ENCODE measurements at regions not wholly inside any gene's neighbourhood (a gene's known extent, or its start where the extent isn't known, plus 50 kb on each side); places are given as distances from the start of the nearest gene placed in this dataset.

GRCh38 chr1:238501290-238501689 is 610.6 kb upstream of the ZP4 start:
- H3K9me2 ChIP-seq (ENCODE audit: insufficient read depth, low read length) = no peaks in the 10 kb centered on the region
- ChIA-PET CTCF (ENCODE audit: unreplicated experiment) (no interaction called here), POLR2A (no interaction called here)
- no peaks in the 10 kb centered on the region for H3K36me3 ChIP-seq (ENCODE audit: insufficient read depth, low read length)
- H4K20me1 ChIP-seq (ENCODE audit: insufficient read depth, low read length) = no peaks in the 10 kb centered on the region
- no peak overlapping the region for H3K4me2 ChIP-seq (ENCODE audit: low read length)
- no peak for TF ChIP-seq CTCF (conservative IDR thresholded peaks at IDR 0.05; ENCODE audit: low read length)
- TF ChIP-seq EZH2phosphoT487 (IDR thresholded peaks at IDR 0.05; ENCODE audit: borderline replicate concordance, low read depth, low read length) = no peak
- no peak for DNase-seq (ENCODE audit: low spot score)
- no peaks in the 10 kb centered on the region for H3K4me1 ChIP-seq (ENCODE audit: insufficient read depth, low read length, poor library complexity, severe bottlenecking)
- H3K79me2 ChIP-seq (ENCODE audit: insufficient read depth, low read depth, low read length) = no peaks in the 10 kb centered on the region
- intact Hi-C loops (cut with micrococcal nuclease; ENCODE audit: unreplicated experiment) = no loop called here
- no peak overlapping the region for H2AFZ ChIP-seq (ENCODE audit: low read length)
- no peak overlapping the region for H3K27ac ChIP-seq (ENCODE audit: low read depth, low read length, poor library complexity, severe bottlenecking)
- H3K9me3 ChIP-seq (ENCODE audit: low read length) = peaks cover 9% of the 10 kb centered on the region; the same call in 1 of the 2 replicates
- BruUV-seq (replicated peaks) = no TSS peak
- H3K4me3 ChIP-seq (ENCODE audit: low read depth, low read length, poor library complexity, severe bottlenecking) = no peak overlapping the region

GRCh38 chr1:238499021-238499420 is 608.3 kb upstream of the ZP4 start:
- ChIA-PET POLR2A (interaction anchor here (0.5 to 0.7 kb wide), 3 partner anchors 9 to 254 kb away, joined by 3 to 5 read pairs (median 3); no protein-coding TSS in a partner anchor), CTCF (ENCODE audit: unreplicated experiment) (no interaction called here)
- no peaks in the 10 kb centered on the region for H3K36me3 ChIP-seq (ENCODE audit: insufficient read depth, low read length)
- H3K4me2 ChIP-seq (ENCODE audit: low read length) = no peak overlapping the region
- no peak overlapping the region for H2AFZ ChIP-seq (ENCODE audit: low read length)
- H3K27ac ChIP-seq (ENCODE audit: low read depth, low read length, poor library complexity, severe bottlenecking) = no peak overlapping the region
- intact Hi-C loops (cut with micrococcal nuclease; ENCODE audit: unreplicated experiment) = no loop called here
- H4K20me1 ChIP-seq (ENCODE audit: insufficient read depth, low read length) = no peaks in the 10 kb centered on the region
- H3K4me1 ChIP-seq (ENCODE audit: insufficient read depth, low read length, poor library complexity, severe bottlenecking) = no peaks in the 10 kb centered on the region
- H3K9me3 ChIP-seq (ENCODE audit: low read length) = peaks cover 9% of the 10 kb centered on the region; the same call in 1 of the 2 replicates
- H3K79me2 ChIP-seq (ENCODE audit: insufficient read depth, low read depth, low read length) = no peaks in the 10 kb centered on the region
- no peaks in the 10 kb centered on the region for H3K9me2 ChIP-seq (ENCODE audit: insufficient read depth, low read length)
- no TSS peak for BruUV-seq (replicated peaks)
- no peak for DNase-seq (ENCODE audit: low spot score)
- TF ChIP-seq EZH2phosphoT487 (IDR thresholded peaks at IDR 0.05; ENCODE audit: borderline replicate concordance, low read depth, low read length) (no peak), CTCF (conservative IDR thresholded peaks at IDR 0.05; ENCODE audit: low read length) (no peak)
- no peak overlapping the region for H3K4me3 ChIP-seq (ENCODE audit: low read depth, low read length, poor library complexity, severe bottlenecking)

- H3K4me3 ChIP-seq (ENCODE audit: low read depth, low read length, poor library complexity, severe bottlenecking) = no peak overlapping the region
- CTCF ChIA-PET (ENCODE audit: unreplicated experiment) = no interaction called here
- H4K20me1 ChIP-seq (ENCODE audit: insufficient read depth, low read length) = no peaks in the 10 kb centered on the region
- intact Hi-C loops (cut with micrococcal nuclease; ENCODE audit: unreplicated experiment) = no loop called here
- H3K36me3 ChIP-seq (ENCODE audit: insufficient read depth, low read length) = no peaks in the 10 kb centered on the region
- no peak for DNase-seq (ENCODE audit: low spot score)
- no peaks in the 10 kb centered on the region for H3K79me2 ChIP-seq (ENCODE audit: insufficient read depth, low read depth, low read length)
- H3K4me1 ChIP-seq (ENCODE audit: insufficient read depth, low read length, poor library complexity, severe bottlenecking) = no peaks in the 10 kb centered on the region
- H3K27ac ChIP-seq (ENCODE audit: low read depth, low read length, poor library complexity, severe bottlenecking) = no peak overlapping the region
- H3K9me3 ChIP-seq (ENCODE audit: low read length) = no peaks in the 10 kb centered on the region
- no TSS peak for BruUV-seq (replicated peaks)
- no peak overlapping the region for H3K4me2 ChIP-seq (ENCODE audit: low read length)
- TF ChIP-seq CTCF (conservative IDR thresholded peaks at IDR 0.05; ENCODE audit: low read length) = no peak
- POLR2A ChIA-PET = no interaction called here
- no peak overlapping the region for H2AFZ ChIP-seq (ENCODE audit: low read length)
- no peaks in the 10 kb centered on the region for H3K9me2 ChIP-seq (ENCODE audit: insufficient read depth, low read length)
Observed at GRCh38 chr1:238492271-238492670, 601.5 kb upstream of the ZP4 start.

All from OCI-LY7 (cell line).